GM18951 (cell line): ENCODE measurements at regions not wholly inside any gene's neighbourhood (a gene's known extent, or its start where the extent isn't known, plus 50 kb on each side); places are given as distances from the start of the nearest gene placed in this dataset.

Source experiments
- POLR2A ChIP-seq: IDR thresholded peaks from 4 replicates; pipeline ENCODE4 v1.6.1; 2011; ENCODE audit warnings: mild to moderate bottlenecking; ENCODE audit not compliant: insufficient read length, insufficient read depth; ENCODE audit errors: extremely low read depth
- in situ Hi-C: fragments of 300-500 bp; cut with MboI; formaldehyde crosslinking; loops from one replicate; pipeline ENCODE4 v1.12.0; 2022; ENCODE audit warnings: low sequenced_read_pairs, mixed read lengths, inconsistent platforms; ENCODE audit not compliant: unreplicated experiment

DNA sequence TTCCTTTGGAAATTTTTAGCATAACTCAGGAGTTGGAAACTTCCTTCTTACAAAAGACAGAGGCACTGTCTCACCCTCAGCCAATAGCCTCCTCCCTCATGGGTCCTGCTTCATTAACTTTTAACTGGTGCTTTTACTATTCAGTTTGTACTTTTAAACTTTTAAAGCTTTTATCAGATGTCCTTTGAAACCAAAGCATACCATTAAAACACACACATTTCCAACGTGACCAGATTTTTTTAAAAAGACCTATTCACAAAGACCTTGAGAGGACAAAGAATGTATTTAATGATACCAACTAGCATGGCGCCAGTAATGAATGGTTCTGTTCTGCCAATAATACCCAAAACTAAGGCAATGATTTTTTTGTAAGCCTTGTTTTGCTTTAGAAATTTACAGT, 173.6 kb upstream of the EEA1 start:
- in situ Hi-C loops, result no loop called here
- TF ChIP-seq POLR2A, result no peak

DNA sequence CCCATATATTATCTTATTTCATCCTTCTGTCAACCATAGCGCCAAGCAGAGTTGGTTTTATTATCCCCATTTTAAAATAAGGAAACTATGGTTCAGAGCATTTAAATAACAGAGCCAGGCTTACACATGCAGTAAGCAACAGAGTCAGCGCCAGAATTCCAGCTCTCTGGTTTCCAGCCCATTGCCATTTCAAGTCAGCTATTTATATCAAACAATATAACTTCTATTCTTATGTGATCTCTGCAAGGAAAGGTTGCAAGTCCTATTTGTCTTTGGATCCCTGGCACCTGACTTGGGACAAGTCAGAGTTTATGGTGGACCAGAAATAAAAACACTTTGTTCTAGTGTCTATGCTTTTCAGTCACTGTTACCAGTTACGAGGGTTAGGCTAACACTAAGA, 174.1 kb upstream of the EEA1 start:
- TF ChIP-seq POLR2A, result no peak
- in situ Hi-C loops, result no loop called here

DNA sequence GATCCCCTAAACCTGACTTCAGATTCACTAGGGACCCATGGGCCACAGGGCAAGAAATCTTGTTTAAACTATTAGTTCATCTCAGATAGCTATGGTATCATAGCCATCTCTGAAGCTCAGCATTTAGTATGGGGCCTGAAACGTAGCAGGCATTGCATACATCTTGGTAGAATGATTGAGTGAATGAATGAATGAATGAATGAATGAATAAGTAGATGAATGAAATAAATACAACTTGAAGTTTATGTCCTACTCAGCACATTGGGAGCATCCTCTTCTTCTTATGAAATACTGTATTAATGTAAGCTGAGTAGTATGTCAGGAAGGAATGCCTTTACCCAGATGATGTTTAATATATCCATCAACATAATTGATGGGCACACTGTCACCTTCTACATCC, 175.4 kb upstream of the EEA1 start:
- in situ Hi-C loops, result no loop called here
- TF ChIP-seq POLR2A, result no peak

DNA sequence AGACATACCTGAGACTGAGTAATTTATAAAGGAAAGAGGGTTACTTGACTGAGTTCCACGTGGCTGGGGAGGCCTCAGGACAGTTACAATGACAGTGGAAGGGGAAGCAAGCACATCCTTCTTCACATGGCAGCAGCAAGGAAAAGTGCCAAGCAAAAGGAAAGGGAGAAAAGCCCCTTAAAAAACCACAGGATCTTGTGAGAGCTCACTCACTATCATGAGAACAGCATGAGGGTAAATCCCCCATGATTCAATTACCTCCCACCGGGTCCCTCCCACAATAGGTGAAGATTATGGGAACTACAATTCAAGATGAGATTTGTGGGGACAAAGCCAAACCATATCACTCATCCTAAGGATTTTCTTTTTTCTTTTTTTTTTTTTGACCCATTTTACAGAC, 177.8 kb upstream of the EEA1 start:
- no peak for TF ChIP-seq POLR2A
- in situ Hi-C loops, result no loop called here

DNA sequence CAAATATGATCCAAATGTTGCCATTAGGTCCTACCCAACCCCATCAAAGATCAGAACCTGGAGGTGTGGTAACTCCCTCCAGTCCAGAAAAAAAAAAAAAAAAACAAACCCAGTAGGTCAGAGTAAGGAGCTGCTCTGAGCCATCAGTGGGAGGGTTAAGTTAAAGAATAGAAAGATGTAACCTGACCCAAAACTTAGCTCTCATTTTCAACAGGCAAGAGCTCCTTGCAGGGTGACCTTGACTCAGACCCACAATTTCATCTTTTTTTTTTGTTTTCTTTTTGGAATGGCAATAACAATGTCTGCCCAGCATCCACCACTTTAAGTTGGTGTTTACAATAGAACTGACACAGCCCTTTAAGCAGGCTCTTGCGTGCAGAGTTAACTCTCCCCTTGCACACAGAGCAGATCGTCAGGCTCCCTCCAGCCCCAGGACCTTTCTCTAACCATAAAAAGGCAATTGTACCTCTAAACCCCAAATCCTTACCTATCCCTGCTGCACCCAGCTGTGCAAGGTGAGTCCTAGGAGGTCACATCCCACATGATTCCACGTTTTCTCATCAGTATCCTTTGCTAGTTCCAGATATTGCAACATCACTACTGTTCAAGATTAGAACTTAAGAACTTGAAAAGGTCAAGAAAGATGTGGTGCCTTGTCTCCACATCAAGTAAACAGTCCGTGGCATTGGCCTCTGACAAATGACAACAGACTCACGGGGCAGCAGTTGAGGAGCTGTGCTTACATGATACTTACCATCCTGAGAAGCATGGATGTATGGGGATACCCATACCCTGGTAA, 178.6 kb upstream of the EEA1 start:
- in situ Hi-C loops, result no loop called here

DNA sequence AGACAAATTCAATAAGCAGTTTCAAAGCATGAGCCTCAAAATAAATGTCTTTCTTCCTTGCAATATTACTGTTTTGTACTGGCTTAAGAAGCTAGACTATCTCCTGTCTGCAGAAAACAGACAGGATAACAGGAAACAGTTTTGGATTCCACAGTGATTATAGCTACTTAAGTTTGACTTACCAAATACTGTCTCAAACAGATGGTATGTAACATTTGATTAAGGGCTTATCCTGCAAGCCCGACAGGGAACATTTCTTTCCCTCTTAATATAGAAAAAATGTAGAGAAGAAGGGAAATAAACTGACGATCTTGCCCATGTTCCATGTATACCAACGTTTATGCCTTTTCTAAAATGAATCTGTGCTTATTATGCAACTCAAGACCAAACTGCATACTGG, 179.9 kb upstream of the EEA1 start:
- TF ChIP-seq POLR2A, result no peak
- in situ Hi-C loops, result no loop called here

More for the DNA sequence above, 178.6 kb upstream of the EEA1 start:
- no peak for TF ChIP-seq POLR2A

DNA sequence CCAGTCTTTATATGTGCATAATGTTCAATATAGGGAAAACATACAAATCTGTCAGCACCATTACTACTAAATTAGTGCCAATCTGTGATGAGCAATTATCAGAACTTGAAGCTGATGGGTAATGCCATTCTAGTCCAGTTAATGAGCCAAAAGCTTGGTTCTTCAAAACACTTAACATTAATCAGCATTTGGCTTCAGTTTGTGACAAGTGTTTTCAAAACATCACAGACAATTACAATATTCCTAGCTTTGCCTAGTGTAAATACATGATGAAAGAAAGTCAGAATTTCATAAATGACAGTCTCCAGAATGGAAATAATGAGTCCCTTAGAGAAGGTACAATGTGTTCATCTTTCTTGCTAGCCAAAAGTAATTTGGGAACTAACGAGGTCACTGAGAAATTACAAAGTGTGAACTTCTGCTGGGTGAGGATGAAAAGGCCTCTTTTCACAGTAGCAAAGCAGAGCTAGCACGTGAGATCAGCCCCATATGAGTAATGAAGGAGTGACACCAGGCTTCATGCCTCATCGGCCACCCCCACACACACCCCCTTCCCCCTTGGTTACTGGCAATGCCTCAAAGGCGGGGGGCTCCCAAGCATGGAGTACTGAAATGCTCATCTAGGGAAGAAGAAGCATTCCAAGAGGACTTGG, 180.6 kb upstream of the EEA1 start:
- no peak for TF ChIP-seq POLR2A
- in situ Hi-C loops, result no loop called here

DNA sequence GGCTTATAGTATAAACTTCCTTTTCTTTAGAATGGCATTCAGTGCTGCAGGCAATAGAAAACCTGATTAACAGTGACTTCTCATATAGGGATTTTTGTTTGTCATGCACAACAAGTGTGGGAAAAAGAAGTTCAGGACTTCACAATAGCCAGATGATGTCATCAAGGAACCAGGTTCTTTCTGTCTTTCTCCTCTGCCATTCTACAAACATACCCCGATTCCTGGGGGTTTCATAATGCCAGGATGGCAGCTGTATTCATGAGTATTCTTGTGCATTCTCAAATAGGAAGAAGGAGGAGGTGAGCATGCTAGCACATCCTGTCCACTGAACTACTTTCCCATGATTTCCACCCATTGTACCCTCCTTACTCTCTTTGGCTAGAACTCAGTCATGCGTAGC, 182.7 kb upstream of the EEA1 start:
- in situ Hi-C loops, result no loop called here
- TF ChIP-seq POLR2A, result no peak

DNA sequence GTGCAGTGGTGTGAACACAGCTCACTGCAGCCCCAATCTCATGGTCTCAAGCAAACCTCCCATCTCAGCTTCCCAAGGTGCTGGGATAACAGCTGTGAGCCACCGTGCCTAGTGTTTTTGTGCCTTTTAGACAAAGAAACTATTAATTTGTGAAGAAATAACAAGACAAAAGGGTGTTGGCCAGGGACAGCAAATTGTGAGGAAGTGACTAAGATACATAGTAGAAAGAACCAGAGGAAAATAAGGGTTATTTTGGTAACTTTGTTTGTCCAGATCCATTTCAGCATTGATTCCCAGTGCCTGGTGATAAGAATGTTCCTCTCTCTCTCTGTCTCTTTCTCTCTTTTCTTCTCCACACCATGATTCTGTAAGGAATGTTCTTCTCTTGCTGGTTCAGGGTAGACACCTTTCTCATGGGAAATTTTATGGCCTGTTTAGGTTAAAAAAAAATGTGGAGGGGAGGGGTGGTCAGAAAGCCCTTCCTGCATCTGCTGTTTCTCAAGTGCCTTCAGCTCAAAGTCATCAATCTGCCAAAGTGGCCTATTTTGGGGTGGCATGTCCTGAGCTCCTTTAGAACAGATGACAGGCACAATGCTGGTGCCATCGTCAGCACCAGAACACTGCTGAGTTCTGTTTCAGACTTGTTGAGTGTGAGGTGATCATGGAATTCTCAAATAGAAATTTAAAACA, 184.4 kb upstream of the EEA1 start:
- in situ Hi-C loops, result no loop called here
- TF ChIP-seq POLR2A, result no peak

DNA sequence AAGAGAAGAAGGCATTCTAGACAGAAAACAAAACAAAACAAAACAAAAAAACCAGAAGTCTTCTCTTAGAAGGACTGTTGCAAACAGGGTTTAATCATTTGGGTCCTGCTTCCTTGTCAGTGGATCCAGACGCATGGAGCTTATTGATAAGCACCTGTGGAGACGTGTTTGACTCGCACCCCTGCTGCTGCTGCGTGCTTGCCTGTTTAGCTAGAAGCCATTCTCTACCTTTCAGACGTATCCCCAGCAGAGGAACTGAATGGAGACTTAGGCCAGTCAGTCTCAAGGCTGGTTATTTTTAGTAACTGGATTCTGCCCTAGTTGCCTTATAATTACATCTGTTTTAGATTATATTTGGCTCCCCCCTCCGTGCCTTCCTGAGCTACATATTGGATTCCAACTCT, 186.1 kb upstream of the EEA1 start:
- in situ Hi-C loops, result no loop called here
- no peak for TF ChIP-seq POLR2A

DNA sequence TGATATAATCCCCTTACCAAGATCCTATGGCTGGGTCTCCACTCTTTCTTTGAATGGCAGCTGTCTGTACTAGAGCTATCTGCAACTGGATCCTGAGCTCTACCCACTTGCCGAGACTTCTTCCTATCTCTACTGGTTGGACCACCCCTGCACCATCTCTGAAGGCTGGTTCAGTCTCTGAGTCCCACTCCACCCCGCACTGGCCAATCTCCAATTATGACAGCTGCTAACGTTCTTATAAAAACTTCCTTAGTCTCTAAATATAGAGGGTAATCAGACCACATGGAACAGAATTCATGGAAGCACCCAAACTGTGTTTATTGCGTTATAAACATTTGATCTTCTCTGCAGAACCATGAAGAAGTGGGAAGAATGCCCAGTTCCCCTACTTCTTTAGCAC, 186.6 kb upstream of the EEA1 start:
- no peak for TF ChIP-seq POLR2A
- in situ Hi-C loops, result no loop called here

DNA sequence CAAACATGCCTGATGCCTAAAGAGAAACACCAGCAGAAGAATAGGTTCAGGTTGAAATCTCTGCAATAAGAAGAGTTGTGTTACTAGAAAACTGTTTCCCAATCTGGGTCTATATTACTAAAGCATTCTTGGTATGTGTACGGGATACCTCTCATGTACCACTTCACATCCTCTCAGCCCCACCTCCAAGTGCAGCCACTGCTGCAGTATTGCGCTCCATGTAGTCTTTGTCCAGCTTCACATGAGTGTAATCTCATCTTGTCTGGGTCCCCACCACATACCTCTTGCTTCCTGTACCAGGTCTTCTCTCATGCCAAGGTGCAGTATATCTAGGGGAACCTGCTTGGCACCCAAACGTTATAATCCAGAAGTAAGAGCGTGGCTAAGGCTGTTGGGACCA, 187.5 kb upstream of the EEA1 start:
- in situ Hi-C loops, result no loop called here
- TF ChIP-seq POLR2A, result no peak

DNA sequence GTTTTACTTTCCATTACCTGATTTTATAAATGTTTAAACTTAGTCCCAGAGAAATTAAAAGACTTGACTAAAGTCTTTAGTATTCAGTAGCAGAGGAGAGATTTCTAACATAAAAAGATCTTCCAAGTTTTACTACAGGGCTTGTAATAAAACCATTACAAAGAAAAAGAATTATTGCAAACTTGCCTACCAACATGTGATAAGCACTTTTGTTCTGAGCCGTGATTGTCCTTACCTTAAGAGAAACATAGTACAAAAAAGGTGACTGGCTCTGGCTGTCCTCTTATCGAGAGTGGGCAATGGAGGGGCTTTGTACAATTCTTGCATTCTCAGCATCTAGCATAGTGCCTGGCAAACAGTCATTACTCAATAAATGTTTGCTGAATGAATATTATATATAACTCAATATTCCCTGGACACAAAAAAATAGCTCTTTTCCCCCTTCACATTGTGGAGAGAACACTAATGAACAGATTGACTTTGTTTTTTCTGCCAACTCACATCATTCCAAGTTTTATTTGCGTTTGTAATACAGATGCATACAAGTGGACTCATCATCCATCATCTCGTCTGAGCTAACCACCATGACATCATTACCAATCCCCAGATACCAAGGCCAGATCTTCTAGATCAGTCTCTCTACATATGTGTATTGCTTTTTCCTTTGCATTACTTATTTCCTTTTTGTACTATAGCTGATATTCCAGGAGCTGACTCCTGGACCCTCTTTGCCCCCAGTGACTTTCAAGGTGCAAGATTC, 192.8 kb upstream of the EEA1 start:
- TF ChIP-seq POLR2A, result no peak
- in situ Hi-C loops, result no loop called here
